IPS DF 6.9 (cell line): ENCODE measurements at regions not wholly inside any gene's neighbourhood (a gene's known extent, or its start where the extent isn't known, plus 50 kb on each side); places are given as distances from the start of the nearest gene placed in this dataset.
"Not testable (repeated sequence)": the region's sequence is repeated elsewhere in the genome, so short reads cannot be mapped to it uniquely, and the experiment has no call there.

ENCODE experiments used
- DNase-seq: peaks from one replicate; pipeline ENCODE4 v3.0.0-alpha.2; 2013; ENCODE audit warnings: low read depth, low spot score
- H3K27ac ChIP-seq: one replicate; pipeline ENCODE4 v1.5.1; 2013; ENCODE audit warnings: low read length, control low read depth
- H3K27me3 ChIP-seq: 2 replicates; pipeline ENCODE4 v1.6.1; 2013; ENCODE audit warnings: mild to moderate bottlenecking, low read length; ENCODE audit not compliant: control insufficient read depth, insufficient read depth
- H3K36me3 ChIP-seq: 2 replicates; pipeline ENCODE4 v1.6.1; 2013; ENCODE audit warnings: low read length; ENCODE audit not compliant: control insufficient read depth, insufficient read depth
- H3K4me1 ChIP-seq: 2 replicates; pipeline ENCODE4 v1.6.1; 2013; ENCODE audit warnings: low read length; ENCODE audit not compliant: control insufficient read depth, insufficient read depth
- H3K4me3 ChIP-seq: 2 replicates; pipeline ENCODE4 v1.5.1; 2013; ENCODE audit warnings: mild to moderate bottlenecking, low read length
- H3K9me3 ChIP-seq: 2 replicates; pipeline ENCODE4 v1.6.1; 2013; ENCODE audit warnings: low read length, inconsistent platforms; ENCODE audit not compliant: control insufficient read depth, insufficient read depth
- WGBS: extraction: QIAGEN DNeasy Blood & Tissue Kit; methylation state at CpG from one replicate; pipeline ENCODE4 v1.1.7; 2013; ENCODE audit warnings: mixed read lengths, missing lambda C conversion rate; ENCODE audit not compliant: insufficient read length, insufficient coverage; 5-methylcytosine and 5-hydroxymethylcytosine counted together

DNA sequence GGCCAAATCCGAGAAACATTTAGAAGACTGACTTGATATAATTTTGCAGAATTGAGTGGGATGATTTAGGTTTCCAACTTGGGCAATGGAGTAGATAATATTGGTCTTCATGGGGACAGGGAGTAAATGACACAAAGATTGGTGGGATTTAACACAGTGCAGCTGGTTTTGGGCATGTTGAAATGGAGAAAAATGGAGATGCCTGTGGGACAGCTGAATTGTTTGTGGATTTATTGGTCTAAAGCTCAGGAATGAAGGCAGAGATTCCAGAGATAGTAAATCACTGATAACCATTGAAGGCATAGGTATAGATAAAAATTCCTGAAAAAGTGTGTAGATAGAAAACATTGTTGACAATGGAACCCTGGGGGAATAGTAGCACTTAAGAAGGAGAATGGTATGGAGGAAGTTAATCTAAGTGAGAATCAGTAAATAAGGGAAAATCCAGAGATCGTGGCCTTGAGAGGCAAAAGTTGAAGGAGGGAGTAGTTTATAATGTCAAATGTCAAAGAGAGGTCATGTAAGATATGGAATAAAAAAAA is 120.9 kb upstream of the ATP2B1 start:
- Histone ChIP-seq H3K27ac (no peak overlapping the region), H3K4me3 (no peak overlapping the region), H3K4me1 (no peaks in the 10 kb centered on the region), H3K27me3 (no peaks in the 10 kb centered on the region), H3K36me3 (no peaks in the 10 kb centered on the region), H3K9me3 (no peaks in the 10 kb centered on the region)
- DNase-seq = no peak
- WGBS = no CpG with 5 or more reads among the region's 2 CpGs

DNA sequence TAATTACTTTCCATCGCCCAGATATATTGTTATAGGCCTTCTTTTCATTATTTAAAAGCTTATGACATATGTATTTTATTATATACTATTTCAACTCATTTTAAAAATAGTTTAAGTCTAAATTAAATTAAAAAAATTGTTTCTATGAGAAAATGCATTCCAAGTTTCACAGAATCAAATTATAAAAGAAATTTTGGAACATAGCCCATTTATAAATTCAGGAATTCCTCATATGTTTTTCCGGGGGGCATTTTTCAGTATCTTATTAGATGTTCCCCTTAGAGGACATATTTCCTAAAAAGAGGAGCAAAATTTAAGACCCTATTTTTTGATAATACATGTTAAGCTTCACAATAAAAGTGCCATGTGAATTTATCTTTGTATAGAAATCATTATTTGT is 119.9 kb upstream of the ATP2B1 start:
- no CpG with 5 or more reads among the region's 2 CpGs for WGBS
- Histone ChIP-seq H3K36me3 (no peaks in the 10 kb centered on the region), H3K4me3 (no peak overlapping the region)

DNA sequence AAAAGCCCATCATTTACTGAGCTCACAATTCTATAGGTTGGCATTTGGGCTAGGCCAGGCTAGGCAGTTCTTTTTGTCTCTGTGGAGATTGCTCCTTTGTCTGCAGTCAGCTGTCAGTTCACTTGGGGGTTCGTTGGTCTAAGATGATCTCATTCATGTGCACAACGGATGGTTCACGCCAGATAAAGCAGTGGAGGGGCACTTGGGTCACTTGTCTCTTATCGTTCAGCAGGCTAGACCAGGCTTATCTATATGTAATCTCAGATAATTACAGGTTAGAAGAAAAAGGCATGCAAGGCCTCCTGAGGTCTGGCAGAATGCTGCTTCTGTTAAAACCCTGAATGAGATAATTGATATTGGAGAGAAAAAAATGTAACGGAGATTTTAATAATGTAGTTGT is 119.0 kb upstream of the ATP2B1 start:
- Histone ChIP-seq H3K4me1 (no peaks in the 10 kb centered on the region), H3K27me3 (no peaks in the 10 kb centered on the region), H3K27ac (no peak overlapping the region), H3K36me3 (no peaks in the 10 kb centered on the region), H3K9me3 (no peaks in the 10 kb centered on the region), H3K4me3 (no peak overlapping the region)
- 100% methylated on average over 1 of the region's 5 CpGs for WGBS
- no peak for DNase-seq

More for the DNA sequence above, 119.9 kb upstream of the ATP2B1 start:
- Histone ChIP-seq H3K27me3 (no peaks in the 10 kb centered on the region), H3K27ac (no peak overlapping the region), H3K9me3 (no peaks in the 10 kb centered on the region), H3K4me1 (no peaks in the 10 kb centered on the region)
- no peak for DNase-seq

DNA sequence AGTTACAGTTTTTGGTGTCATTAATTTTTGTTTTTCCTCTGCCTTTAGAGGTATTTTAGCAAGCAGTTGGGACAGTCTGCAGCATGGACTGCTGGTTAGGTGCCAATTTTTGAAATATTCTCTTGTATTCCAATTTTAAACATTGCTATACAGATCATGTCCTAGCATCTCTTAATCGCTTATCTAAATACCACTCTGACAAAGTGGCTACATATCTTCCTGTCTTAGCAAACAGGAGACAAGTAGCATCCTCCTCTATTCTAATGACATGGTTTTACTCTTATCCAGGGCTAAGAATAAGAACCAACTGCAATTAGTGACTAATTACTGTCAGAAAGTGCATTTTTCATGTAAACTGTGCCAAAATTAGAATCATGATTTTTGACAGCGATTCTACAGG is 117.8 kb upstream of the ATP2B1 start:
- H3K4me3 ChIP-seq = no peak overlapping the region
- no peak for DNase-seq
- no peaks in the 10 kb centered on the region for H3K4me1 ChIP-seq
- no peak overlapping the region for H3K27ac ChIP-seq
- no CpG with 5 or more reads among the region's 2 CpGs for WGBS
- H3K36me3 ChIP-seq = no peaks in the 10 kb centered on the region
- no peaks in the 10 kb centered on the region for H3K9me3 ChIP-seq
- no peaks in the 10 kb centered on the region for H3K27me3 ChIP-seq

DNA sequence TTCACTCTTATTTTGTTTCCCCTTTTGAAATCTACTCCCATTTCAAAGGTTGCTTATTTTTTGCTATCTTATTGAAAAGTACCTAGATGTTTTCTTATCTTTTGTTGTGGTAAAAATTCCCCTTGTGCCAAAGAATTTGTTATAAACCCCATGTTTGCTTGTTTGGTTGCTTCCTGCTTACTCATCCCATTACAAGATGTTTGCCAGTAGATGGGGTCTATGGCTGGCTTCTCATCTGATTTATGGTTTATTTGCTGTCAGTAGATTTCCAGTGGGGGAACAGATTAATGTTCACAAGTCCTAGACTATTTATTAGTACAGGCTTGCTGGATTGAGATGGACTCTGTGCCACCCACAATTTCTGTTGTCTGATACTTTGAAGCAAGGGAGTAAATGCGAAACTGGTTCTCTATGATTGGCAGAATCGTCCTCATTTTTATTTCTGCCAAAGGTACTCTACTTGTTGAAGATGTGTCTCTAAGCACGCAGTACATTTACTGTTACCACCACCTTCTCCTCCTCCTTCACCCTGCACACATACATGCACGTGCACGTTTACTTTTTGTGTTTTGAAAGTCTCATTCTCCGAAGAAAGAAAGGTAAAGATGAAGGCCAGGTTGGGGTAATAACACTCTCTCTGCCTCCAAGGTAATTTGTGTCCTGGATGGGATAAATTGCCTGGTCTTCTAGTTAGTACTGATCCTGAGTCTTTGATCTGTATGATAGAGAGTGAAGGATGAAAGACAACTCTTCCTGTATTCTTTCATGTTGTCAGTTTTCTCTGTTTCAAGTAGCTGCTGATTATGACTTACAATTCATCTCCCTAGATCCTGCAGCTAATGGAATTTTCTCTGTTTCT is 117.2 kb upstream of the ATP2B1 start:
- Histone ChIP-seq H3K36me3 (no peaks in the 10 kb centered on the region), H3K27ac (no peak overlapping the region), H3K9me3 (no peaks in the 10 kb centered on the region), H3K27me3 (no peaks in the 10 kb centered on the region), H3K4me1 (no peaks in the 10 kb centered on the region), H3K4me3 (no peak overlapping the region)
- no CpG with 5 or more reads among the region's 6 CpGs for WGBS
- DNase-seq = no peak

DNA sequence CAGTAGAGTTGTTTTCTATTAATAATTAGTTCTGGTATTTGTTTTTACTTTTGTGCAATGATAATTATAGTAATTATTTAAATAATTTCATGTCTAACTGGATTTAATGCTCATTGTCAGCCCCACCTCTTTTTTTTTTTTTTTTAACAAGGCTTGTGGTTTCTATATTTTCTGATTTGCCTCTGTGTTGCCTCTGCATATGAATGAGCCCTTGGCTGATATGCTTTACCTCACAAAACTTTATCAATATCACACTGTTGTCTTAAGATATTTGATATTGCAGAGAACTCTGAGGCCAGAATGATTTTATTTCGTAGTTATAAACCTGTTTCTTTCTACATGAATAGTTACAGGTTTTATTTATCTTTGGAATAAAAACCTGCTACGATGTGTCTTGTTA is 116.2 kb upstream of the ATP2B1 start:
- Histone ChIP-seq H3K9me3 (no peaks in the 10 kb centered on the region), H3K27me3 (no peaks in the 10 kb centered on the region), H3K4me1 (no peaks in the 10 kb centered on the region), H3K27ac (no peak overlapping the region), H3K36me3 (no peaks in the 10 kb centered on the region), H3K4me3 (no peak overlapping the region)
- no peak for DNase-seq
- no CpG with 5 or more reads among the region's 2 CpGs for WGBS

DNA sequence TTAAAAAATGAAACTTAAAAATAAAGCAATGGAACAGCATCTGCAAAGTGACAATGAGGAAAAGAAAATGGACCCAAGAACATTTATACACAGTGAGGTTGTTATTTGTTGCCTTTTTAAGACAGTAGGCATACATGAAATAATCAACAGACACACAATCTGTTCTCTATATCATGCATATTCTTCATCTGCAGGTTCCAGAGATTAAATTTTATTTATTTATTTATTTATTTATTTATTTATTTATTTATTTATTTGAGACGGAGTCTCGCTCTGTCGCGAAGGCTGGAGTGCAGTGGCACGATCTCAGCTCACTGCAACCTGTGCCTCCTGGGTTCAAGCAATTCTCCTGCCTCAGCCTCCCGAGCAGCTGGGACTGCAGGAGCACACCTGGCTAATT is 114.4 kb upstream of the ATP2B1 start:
- H3K9me3 ChIP-seq, H3K4me3 ChIP-seq, DNase-seq, H3K4me1 ChIP-seq, H3K27ac ChIP-seq, H3K27me3 ChIP-seq, H3K36me3 ChIP-seq: not testable (repeated sequence)
- no CpG with 5 or more reads among the region's 6 CpGs for WGBS

DNA sequence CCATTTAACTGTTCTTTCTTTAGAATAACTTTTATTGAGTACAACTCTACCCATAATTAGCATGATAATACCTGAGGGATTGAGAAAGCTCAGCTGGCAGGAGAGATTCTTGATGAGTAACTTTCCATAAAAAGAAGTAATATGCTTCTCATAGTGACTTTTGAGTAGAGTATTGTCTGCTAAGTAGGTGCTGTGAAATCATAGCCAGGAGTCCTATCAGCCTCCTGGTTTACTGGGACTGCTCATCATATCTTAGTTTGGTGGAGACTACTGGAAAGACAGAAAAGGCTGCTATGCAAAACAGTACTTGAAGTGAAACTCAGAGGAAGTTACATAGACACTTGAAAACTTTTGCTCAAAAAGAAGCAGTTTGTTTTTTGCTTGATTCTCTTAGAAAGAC is 113.3 kb upstream of the ATP2B1 start:
- no peak overlapping the region for H3K27ac ChIP-seq
- no peaks in the 10 kb centered on the region for H3K36me3 ChIP-seq
- H3K4me1 ChIP-seq = no peaks in the 10 kb centered on the region
- DNase-seq = no peak
- no peaks in the 10 kb centered on the region for H3K27me3 ChIP-seq
- H3K4me3 ChIP-seq = no peak overlapping the region
- H3K9me3 ChIP-seq = no peaks in the 10 kb centered on the region

DNA sequence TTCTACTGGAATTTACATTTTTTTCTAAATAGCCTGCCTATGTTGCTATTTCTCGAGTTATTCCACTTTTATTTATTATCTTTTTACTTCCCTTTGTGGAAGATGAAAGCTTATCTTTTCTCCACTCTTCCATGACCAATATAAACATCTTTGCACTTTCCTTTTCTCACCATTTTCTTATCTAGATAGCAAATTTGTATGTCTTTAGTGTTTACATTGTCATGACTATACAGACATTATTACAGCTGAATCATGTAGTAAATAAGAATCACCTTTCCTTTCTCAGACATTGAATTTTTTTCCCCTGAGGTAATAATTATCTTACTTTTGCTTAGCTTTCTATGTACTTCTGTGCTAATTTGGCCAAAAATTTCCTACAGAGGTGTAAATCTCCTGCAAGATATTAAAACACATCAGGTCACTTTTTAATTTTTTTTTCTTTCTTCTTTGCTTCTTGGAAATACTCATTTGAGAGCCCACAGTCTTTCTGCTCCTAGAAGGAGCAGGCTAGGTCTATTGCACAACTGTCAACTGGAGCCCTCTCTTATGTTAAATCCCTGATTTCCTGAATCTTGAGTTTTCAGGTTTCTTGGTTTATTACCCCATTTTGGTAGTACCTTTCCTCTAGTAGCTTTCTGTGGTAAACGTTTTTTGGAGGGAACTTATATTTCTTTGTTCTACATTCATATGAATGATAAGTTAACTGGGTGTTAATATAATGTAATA is 109.0 kb upstream of the ATP2B1 start:
- no CpG with 5 or more reads among the region's 2 CpGs for WGBS
- Histone ChIP-seq H3K27me3 (no peaks in the 10 kb centered on the region), H3K4me3 (no peak overlapping the region), H3K4me1 (no peaks in the 10 kb centered on the region), H3K9me3 (no peaks in the 10 kb centered on the region), H3K36me3 (no peaks in the 10 kb centered on the region), H3K27ac (no peak overlapping the region)
- no peak for DNase-seq

DNA sequence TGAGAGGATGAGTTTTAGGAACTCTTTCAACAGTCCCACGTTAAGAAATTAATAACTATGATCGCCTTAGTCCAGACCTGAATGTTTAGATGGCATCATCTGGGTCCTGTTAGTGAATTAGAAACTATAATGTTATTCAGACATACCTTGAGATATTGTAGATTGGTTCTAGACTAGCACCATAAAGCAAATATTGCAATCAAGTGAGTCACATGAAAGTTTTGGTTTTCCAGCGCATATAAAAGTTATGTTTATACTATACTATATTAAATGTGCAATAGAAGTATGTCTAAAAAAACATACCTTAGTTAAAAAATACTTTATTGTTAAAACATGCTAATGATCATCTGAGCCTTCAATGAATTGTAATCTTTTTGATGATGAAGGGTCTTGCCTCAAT is 106.6 kb upstream of the ATP2B1 start:
- no CpG with 5 or more reads among the region's 3 CpGs for WGBS
- Histone ChIP-seq H3K27me3 (no peaks in the 10 kb centered on the region), H3K27ac (no peak overlapping the region)

More for the DNA sequence above, 106.6 kb upstream of the ATP2B1 start:
- no peak for DNase-seq
- Histone ChIP-seq H3K36me3 (no peaks in the 10 kb centered on the region), H3K4me3 (no peak overlapping the region), H3K9me3 (no peaks in the 10 kb centered on the region), H3K4me1 (no peaks in the 10 kb centered on the region)
